Uterus (tissue), 2 donors: ENCODE measurements at regions not wholly inside any gene's neighbourhood (a gene's known extent, or its start where the extent isn't known, plus 50 kb on each side); places are given as distances from the start of the nearest gene placed in this dataset.

Experiments used
- CTCF ChIP-seq, 4 experiments: fragments of 200-600 bp in 2 of 4; fragments of 450-650 bp in 2 of 4; sonication (generic) in 2 of 4; IDR thresholded peaks; one replicate each; pipeline ENCODE4 v1.5.1; 2016 to 2019; ENCODE audit warnings: antibody characterized with exemption in 4 of 4, mild to moderate bottlenecking in 2 of 4, moderate library complexity in 1 of 4
- POLR2A ChIP-seq, 2 donors: fragments of 450-650 bp; IDR thresholded peaks; one replicate each; pipeline ENCODE4 v1.6.1; 2016; ENCODE audit warnings: antibody characterized with exemption in 2 of 2, mild to moderate bottlenecking in 1 of 2, moderate library complexity in 1 of 2

GRCh38 chr5:6825678-6826244, 112.5 kb downstream of the TENT4A start:
- no peak for TF ChIP-seq POLR2A (IDR thresholded peaks at IDR 0.05)
- no peak for TF ChIP-seq CTCF (IDR thresholded peaks at IDR 0.05)
